ENCODE measurements at regions not wholly inside any gene's neighbourhood (a gene's known extent, or its start where the extent isn't known, plus 50 kb on each side); places are given as distances from the start of the nearest gene placed in this dataset.
A peak's percentile ranks its signal among the peaks of the same experiment; 100 is the strongest.

- TF ChIP-seq, protein P1, sequence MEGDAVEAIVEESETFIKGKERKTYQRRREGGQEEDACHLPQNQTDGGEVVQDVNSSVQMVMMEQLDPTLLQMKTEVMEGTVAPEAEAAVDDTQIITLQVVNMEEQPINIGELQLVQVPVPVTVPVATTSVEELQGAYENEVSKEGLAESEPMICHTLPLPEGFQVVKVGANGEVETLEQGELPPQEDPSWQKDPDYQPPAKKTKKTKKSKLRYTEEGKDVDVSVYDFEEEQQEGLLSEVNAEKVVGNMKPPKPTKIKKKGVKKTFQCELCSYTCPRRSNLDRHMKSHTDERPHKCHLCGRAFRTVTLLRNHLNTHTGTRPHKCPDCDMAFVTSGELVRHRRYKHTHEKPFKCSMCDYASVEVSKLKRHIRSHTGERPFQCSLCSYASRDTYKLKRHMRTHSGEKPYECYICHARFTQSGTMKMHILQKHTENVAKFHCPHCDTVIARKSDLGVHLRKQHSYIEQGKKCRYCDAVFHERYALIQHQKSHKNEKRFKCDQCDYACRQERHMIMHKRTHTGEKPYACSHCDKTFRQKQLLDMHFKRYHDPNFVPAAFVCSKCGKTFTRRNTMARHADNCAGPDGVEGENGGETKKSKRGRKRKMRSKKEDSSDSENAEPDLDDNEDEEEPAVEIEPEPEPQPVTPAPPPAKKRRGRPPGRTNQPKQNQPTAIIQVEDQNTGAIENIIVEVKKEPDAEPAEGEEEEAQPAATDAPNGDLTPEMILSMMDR (conservative IDR thresholded peaks at IDR 0.05), result no peak
- no peak for TF ChIP-seq ZFX (IDR thresholded peaks at IDR 0.05)
- no peak overlapping the region for H3K27ac ChIP-seq
These were observed 193.6 kb upstream of the PKDCC start for GRCh38 chr2:41854227-41854626.

DNA sequence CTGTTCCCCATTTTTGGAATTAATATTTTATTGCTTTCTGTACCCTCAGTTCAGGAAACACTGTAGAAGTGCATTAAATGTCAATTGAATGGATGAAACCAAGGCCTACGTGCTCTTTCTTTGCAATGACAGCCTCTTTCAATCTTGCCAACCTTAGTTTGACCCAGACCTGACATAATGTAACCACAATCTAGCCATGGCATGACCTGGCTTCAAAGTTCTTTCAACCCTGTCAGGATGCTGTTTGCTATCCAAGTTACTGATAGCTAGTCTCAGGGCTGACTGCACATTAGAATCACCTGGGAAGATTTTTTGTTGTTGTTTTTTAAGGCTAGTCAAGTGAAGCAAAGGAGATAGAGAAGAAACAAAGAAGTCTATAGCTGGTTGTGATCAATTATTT is 190.9 kb upstream of the PKDCC start:
- H3K27ac ChIP-seq, result no peak overlapping the region
- no peak for TF ChIP-seq ZFX (IDR thresholded peaks at IDR 0.05)
- TF ChIP-seq, protein P1 (conservative IDR thresholded peaks at IDR 0.05), result no peak

- peak overlapping the region; percentile 50 for H3K27ac ChIP-seq
- TF ChIP-seq, protein P1 (conservative IDR thresholded peaks at IDR 0.05), result no peak
- no peak for TF ChIP-seq ZFX (IDR thresholded peaks at IDR 0.05)
These were observed 188.0 kb upstream of the PKDCC start for GRCh38 chr2:41859615-41860514.

DNA sequence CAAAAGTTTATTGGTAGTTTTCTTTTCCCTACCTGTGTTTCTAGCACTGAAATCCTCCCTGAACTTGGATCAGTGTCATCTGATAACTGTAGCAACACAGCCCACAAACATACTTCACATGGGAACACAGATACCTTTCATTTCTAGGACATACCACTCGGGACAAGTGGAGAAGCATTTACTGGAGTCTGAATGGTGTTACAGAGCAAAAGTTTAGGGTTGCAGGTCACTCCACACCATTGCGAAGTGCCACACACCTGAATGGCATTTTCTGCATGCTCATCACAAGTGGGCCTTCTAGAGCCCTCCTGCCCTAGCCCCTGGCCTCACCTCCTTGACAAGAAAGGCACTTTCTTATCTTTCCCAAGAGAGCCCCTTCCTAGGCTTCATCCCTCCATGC is 184.8 kb upstream of the PKDCC start:
- H3K27ac ChIP-seq, result no peak overlapping the region
- TF ChIP-seq, protein P1 (conservative IDR thresholded peaks at IDR 0.05), result no peak
- no peak for TF ChIP-seq ZFX (IDR thresholded peaks at IDR 0.05)

DNA sequence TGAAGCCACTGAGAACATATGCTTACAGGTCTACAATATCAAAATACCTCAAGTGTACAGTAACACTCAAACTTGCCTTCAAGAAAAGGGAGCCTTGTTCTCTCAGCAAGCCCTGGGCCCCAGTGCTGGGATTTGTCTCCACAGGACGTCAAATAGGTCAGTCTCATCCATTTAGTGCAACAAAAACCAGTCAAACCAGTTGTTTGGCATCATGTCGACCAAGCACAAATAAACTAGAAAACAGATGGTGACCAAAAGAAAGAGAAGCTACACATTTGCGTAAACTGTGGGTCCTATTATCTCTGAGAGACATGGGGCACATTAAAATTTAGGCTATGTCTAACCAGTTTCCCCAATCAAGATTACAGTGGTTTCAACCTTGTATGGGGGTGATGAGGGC is 182.6 kb upstream of the PKDCC start:
- TF ChIP-seq ZFX (IDR thresholded peaks at IDR 0.05), result no peak
- TF ChIP-seq, protein P1 (conservative IDR thresholded peaks at IDR 0.05), result no peak
- H3K27ac ChIP-seq, result no peak overlapping the region

DNA sequence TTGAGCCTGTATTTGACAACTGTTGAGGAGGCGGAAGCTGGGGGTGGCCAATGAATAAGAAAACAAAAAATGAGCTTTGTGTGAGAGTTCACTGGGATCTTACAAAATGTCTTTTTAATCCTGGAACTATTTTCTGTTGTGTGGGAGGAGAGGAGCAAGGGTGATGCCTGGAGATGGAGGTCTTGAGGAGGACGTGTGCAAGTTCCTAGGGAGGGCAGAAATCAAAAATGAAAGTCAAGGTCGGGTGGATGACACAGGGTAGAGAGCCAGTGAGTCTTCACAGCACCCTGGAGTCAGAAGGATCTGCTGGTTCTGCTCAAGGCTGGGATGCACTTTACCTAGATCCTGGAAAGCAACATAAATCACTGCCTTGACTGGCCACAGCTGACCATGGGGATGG is 180.3 kb upstream of the PKDCC start:
- H3K27ac ChIP-seq, result no peak overlapping the region
- TF ChIP-seq ZFX (IDR thresholded peaks at IDR 0.05), result no peak
- TF ChIP-seq, protein P1 (conservative IDR thresholded peaks at IDR 0.05), result no peak

- no peak for TF ChIP-seq ZFX (IDR thresholded peaks at IDR 0.05)
- TF ChIP-seq, protein P1 (conservative IDR thresholded peaks at IDR 0.05), result peak; percentile 69
- no peak overlapping the region for H3K27ac ChIP-seq
These were observed 178.1 kb upstream of the PKDCC start for GRCh38 chr2:41869542-41870264.
